Activated T-cell treated with anti-CD3 and anti-CD28 coated beads for 4 hours (primary cell): ENCODE measurements at regions not wholly inside any gene's neighbourhood (a gene's known extent, or its start where the extent isn't known, plus 50 kb on each side); places are given as distances from the start of the nearest gene placed in this dataset.

Experiments used
- DNase-seq: peaks from one replicate; pipeline ENCODE4 v3.0.0-alpha.2; 2020

DNA sequence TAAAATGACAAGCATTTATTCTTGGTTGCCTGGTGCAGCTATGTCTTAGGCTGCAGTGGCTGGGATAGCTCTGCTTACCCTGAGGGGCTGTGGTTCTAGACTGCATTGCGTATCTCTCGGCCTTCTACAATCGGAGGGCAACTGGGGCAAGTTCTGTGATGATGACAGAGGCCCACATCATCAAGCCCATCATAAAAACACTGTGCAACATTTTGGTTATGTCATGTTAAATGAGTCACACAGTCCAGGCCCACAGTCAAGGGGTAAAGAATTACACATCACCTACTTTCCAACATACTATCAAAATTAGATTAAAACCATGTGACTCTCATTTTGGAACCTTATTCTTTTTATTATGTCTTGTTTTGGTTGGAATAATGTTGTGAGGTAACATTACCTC, 120.2 kb upstream of the GUCY1A1 start:
- no peak for DNase-seq

DNA sequence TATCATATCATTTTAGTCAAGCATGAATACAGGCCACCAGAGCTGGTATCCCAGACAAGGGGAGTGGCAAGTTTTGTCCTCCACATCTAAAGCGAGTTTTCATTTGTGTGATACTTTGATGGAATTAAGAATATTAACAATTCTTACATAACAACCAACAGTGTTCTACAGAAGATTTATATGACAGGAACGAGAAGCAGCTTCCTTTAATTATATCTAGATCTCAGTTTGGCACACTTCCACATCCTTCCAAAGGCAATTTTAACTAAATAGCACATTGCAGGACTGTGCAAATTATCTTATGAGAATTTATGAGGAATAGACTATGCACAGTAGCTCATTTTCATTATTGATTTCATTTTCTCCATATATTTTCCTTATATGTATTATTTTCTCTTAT, 121.2 kb upstream of the GUCY1A1 start:
- no peak for DNase-seq

- DNase-seq: no peak
Measured at GRCh38 chr4:155544547-155544946, 122.1 kb upstream of the GUCY1A1 start.

DNA sequence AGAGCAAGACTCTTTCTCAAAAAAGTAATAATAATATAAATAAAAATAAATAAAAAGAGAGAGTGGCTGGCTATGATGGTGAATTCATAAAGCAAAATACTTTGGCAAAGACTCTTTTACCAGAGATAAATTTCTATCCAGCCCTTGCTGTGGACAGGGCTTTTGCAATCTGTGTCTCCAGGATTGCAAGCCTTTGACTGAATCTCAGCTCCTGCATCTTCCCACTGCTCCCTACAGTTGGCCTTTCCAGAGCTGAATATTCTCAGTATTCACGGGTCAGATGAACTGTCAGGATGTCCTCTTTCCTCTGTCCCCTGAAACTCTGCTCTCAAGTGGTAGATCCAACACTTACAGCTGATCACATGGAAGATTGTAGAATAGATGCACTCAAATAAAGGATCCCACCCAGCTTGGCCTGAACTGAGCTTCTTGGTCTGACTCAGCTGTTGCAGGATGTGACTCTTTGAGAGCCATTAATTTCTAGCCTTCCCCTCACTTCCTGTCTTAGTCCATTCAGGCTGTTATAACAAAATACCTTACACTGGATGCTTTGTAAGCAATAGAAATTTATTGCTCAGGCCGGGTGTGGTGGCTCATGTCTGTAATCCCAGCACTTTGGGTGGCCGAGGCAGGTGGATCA, 123.4 kb upstream of the GUCY1A1 start:
- DNase-seq: no peak

- no peak for DNase-seq
Measured at GRCh38 chr4:155542415-155542814, 124.2 kb upstream of the GUCY1A1 start.

GRCh38 chr4:155541716-155542115, 124.9 kb upstream of the GUCY1A1 start:
- DNase-seq: no peak

- DNase-seq: no peak
Measured at GRCh38 chr4:155540698-155541097, 126.0 kb upstream of the GUCY1A1 start.

DNA sequence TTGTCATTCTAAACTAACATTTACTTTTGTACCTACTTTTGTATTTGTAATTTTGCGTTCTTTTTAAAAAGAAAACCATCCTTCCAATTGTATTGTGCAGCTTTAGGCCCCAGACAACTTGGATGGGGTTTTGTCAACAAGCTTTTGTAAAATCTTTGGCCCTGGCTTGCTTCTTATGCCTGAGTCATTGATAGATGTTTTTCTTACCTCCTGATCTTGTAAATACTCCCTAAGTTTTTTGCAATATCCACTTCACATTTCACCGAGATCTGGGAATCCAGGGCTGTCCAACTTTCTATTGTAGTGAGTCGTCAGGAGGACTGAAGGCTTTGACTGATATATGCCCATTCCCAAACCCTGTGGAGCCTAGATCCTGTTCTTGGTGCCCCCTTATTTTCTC, 126.9 kb upstream of the GUCY1A1 start:
- no peak for DNase-seq

- DNase-seq: no peak
Measured at GRCh38 chr4:155535802-155536454, 130.7 kb upstream of the GUCY1A1 start.

DNA sequence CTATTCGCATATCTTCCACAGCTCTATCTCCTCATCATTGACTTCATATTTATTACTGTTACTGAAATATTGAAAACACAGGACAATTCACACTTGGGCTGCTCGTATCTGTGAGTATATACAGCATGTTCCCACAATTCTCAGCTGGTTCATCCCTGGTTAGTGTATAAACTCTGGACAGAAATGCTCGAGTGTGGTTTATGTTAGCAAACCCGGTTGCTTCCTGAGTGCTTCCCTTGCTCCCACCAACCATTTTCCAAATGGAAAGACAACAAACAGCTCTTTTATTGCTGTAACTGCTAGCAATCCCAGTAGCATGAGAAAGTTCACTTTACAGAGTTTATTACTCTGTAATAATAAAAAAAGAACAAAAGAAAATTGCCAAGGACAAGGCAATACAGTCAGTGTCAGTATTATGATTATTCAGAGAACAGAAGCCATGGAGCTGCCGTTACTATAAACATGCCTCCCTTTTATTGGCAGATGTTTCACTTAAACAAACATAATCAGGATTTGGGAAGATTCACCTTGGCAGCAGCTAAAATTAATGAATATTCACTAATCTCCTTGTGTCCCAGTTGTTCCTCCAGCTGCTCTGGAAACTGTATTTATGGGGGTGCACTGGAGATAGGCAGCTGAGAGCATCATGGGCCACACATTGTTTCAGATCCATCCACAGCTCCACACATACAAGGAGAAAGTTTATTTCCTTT, 134.1 kb upstream of the GUCY1A1 start:
- DNase-seq: no peak

- DNase-seq: no peak
Measured at GRCh38 chr4:155530857-155531256, 135.8 kb upstream of the GUCY1A1 start.

DNA sequence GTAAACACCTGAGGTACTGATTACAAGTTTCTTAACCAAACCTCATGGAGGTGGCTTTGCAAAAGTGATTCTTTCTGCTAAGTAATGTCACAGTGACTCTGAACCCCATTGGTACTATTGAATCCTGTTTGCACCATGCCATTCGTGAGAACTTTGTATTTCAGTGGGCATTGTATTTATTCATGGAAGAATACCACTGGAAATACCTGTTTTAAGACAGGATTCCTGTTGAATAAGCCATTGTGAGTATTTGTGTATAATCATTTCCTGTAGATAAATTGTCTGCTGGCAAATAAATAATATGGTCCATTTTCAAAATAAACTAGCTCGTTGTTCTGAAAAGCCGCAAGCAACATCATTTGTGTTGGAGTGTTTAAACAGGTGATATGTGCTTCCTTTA, 136.4 kb upstream of the GUCY1A1 start:
- DNase-seq: no peak

DNA sequence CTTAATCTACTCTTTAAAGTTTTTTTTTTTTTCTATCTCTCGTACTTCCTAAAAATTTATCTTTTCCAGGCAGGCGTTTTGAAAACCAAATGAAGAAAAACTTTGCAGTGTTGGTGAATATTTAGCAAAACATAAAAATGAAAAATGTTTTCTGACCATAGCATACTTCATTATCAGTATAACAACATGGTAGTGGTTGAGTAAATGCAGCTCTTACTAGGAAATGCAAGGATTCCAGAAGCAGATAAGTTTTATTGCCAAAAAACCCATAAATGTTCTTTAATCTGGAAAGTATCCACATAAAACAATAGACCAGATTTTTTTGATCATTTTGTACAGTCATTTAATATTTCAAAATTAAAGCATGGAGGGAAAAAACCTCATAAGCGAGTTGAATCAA, 136.9 kb upstream of the GUCY1A1 start:
- DNase-seq: no peak

GRCh38 chr4:155529272-155529671, 137.4 kb upstream of the GUCY1A1 start:
- DNase-seq: no peak

DNA sequence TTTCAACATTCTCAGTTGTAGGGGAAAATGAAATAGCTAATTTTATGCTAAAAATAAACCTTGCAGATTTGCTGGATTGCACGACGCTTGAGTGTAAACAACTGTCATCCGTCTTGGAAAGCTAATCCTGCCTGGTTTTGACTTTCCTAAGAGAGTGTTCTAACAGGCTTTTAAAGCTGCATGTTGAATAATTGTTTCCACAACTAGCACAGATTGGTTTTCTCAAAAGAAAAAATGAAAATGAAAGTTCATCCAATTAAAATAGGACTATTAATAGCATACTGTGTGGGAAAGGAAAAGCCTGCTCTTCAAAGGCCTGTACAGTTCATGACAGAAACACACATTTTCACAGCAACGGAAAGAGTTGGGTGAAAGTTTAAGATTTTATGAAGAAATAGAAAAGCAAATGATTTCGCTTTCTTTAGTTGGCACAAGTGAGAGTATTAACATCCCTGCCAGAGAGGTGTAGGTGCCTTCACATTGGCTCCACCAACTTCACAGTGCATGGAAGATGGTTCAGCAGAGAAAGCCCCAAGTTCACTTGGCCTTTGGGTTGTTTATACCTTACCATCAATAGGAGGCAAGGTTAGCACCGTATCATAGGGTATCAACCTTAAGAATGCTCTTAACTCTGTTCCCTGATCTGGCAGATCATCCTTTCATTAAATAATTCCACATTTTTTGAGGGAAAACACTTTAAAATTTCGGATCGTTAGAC, 140.0 kb upstream of the GUCY1A1 start:
- no peak for DNase-seq

DNA sequence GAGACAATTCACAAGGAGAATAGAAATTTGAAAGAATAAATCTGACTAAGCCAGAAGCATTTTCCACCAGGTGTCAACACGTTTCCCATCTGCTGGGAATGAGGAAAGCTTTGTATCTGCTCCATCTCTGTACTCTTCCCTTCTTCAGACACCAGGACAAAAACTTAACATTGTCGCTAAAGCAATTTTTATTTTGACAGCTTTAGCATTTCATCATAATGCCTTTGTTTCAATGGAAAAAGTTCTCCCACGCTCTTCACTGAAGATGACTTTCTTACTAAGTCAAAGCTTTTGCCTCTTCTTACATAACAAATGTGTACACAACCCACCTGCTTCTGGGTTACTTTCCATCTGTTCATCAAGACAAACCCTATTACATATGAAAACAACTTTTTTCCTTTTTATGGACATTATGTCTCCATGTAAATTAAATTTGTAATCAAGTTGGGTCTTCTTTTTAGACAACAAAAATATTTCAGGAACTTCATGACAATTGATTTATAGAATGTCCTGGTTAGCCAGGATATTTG, 141.7 kb upstream of the GUCY1A1 start:
- no peak for DNase-seq

GRCh38 chr4:155523358-155523757, 143.3 kb upstream of the GUCY1A1 start:
- no peak for DNase-seq

GRCh38 chr4:155522201-155522600, 144.4 kb upstream of the GUCY1A1 start:
- DNase-seq: no peak

DNA sequence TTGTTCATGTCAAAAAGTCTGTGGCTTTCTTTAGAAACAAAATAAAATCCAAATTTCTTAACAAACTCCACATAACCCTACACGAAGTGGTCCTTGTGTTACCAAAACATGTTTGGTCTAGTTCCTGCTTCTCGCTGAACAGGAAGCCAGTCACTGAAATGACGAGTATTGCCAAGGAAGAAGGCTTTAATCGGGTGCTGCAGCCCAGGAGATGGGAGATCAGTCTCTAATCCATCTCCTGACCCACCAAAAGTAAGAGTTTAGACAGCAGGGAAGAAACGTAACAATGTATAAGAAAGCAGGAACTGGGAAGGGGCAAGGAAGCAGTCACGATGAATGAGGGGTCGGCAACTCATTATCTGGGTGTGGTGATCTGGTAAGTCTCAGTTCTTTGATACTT, 144.6 kb upstream of the MAP9 start:
- no peak for DNase-seq

GRCh38 chr4:155515444-155516075, 138.8 kb upstream of the MAP9 start:
- DNase-seq: no peak

- DNase-seq: no peak
Measured at GRCh38 chr4:155514628-155515027, 137.9 kb upstream of the MAP9 start.

DNA sequence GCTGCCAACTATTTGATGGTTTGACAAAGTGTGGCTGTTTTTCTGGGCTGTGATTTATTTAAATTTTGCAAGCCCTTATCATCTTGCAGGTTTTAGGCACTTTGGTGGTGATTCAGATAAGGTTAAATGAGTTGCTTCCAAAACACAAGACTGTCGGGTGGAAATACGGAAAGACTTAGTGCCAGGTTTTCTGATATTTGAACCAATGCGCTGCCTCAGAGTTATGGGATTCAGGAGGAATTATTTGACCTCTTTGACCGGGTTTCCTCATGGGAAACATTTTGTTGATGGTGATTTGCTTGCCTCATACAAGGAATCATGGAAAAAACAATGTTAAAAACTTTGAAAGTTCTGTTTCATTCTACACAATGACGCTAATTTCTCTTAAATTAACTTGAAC, 136.1 kb upstream of the MAP9 start:
- DNase-seq: no peak

- no peak for DNase-seq
Measured at GRCh38 chr4:155512046-155512445, 135.3 kb upstream of the MAP9 start.
